ENCODE measurements at regions not wholly inside any gene's neighbourhood (a gene's known extent, or its start where the extent isn't known, plus 50 kb on each side); places are given as distances from the start of the nearest gene placed in this dataset.

GRCh38 chr2:122851161-122851560 lies 1095.7 kb downstream of the TSN start:
- no peak for DNase-seq
- no peaks in the 10 kb centered on the region for H3K79me2 ChIP-seq (ENCODE audit: low read depth)
- H3F3A ChIP-seq (ENCODE audit: insufficient read depth, low read depth), result no peaks in the 10 kb centered on the region
- intact Hi-C loops (cut with micrococcal nuclease; ENCODE audit: unreplicated experiment), result no loop called here
- no peaks in the 10 kb centered on the region for H4K20me1 ChIP-seq (ENCODE audit: insufficient read depth)
- H2AFZ ChIP-seq, result peak overlapping the region; percentile 23; the same call in 1 of the 2 replicates
- H3K9me2 ChIP-seq (ENCODE audit: insufficient read depth), result no peaks in the 10 kb centered on the region
- H3K9me3 ChIP-seq (ENCODE audit: insufficient read depth, low read depth), result no peaks in the 10 kb centered on the region
- ChIA-PET CTCF (interaction anchor here (0.6 kb wide), 1 partner anchor 59 kb away, joined by 5 read pairs; no protein-coding TSS in a partner anchor), POLR2A (ENCODE audit: unreplicated experiment) (no interaction called here)
- no peaks in the 10 kb centered on the region for H3K4me1 ChIP-seq (replicated peaks; ENCODE audit: insufficient read depth)
- H3K4me3 ChIP-seq, result no peak overlapping the region
- H3K27me3 ChIP-seq (ENCODE audit: insufficient read depth, low read depth), result no peaks in the 10 kb centered on the region
- TF ChIP-seq EZH2 (IDR thresholded peaks at IDR 0.05; ENCODE audit: low read depth) (no peak), CTCF (conservative IDR thresholded peaks at IDR 0.05) (no peak)
- no peak overlapping the region for H3K4me2 ChIP-seq
- H3K36me3 ChIP-seq (ENCODE audit: low read depth), result no peaks in the 10 kb centered on the region
- BruUV-seq (replicated peaks), result no TSS peak
- H3K27ac ChIP-seq, result no peak overlapping the region

DNA sequence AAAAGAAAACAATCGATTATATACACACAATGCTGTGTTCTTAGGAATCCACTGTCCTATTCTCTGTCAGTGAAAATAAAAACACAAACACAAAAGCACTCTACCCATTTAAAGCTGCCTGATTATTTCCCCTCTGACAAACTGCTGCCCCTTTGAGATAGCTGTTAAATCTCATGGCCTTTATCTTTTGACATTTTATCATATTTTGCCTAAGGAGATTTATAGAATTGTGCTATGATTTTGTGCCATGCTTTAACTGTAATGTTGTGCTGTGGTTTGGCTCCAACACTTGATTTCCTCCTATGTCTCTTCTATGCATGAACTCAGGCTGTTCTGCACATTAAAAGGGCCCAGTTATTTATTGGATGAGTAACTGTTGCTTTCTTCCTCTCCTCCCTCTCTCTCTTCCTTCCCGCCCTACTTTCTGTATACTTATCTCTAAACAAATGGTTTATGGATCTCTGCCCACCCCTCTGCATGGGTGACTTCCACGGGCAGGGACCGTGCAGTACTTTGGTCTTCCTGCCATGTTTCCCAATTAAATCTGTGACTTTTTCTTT lies 1096.6 kb downstream of the TSN start:
- intact Hi-C loops (cut with micrococcal nuclease; ENCODE audit: unreplicated experiment), result no loop called here
- no peaks in the 10 kb centered on the region for H3K27me3 ChIP-seq (ENCODE audit: insufficient read depth, low read depth)
- no peaks in the 10 kb centered on the region for H3K79me2 ChIP-seq (ENCODE audit: low read depth)
- ChIA-PET CTCF (no interaction called here), POLR2A (ENCODE audit: unreplicated experiment) (no interaction called here)
- no peaks in the 10 kb centered on the region for H3K36me3 ChIP-seq (ENCODE audit: low read depth)
- no peaks in the 10 kb centered on the region for H3K9me2 ChIP-seq (ENCODE audit: insufficient read depth)
- DNase-seq, result no peak
- H3K4me2 ChIP-seq, result no peak overlapping the region
- no peak overlapping the region for H2AFZ ChIP-seq
- no TSS peak for BruUV-seq (replicated peaks)
- TF ChIP-seq EZH2 (IDR thresholded peaks at IDR 0.05; ENCODE audit: low read depth) (no peak), CTCF (conservative IDR thresholded peaks at IDR 0.05) (no peak)
- no peaks in the 10 kb centered on the region for H3K4me1 ChIP-seq (replicated peaks; ENCODE audit: insufficient read depth)
- H3K9me3 ChIP-seq (ENCODE audit: insufficient read depth, low read depth), result no peaks in the 10 kb centered on the region
- H3K4me3 ChIP-seq, result no peak overlapping the region
- no peak overlapping the region for H3K27ac ChIP-seq
- no peaks in the 10 kb centered on the region for H4K20me1 ChIP-seq (ENCODE audit: insufficient read depth)
- H3F3A ChIP-seq (ENCODE audit: insufficient read depth, low read depth), result no peaks in the 10 kb centered on the region

- Histone ChIP-seq H3K36me3 (ENCODE audit: low read depth) (no peaks in the 10 kb centered on the region), H3K27ac (no peak overlapping the region), H3K9me3 (ENCODE audit: insufficient read depth, low read depth) (no peaks in the 10 kb centered on the region), H3K27me3 (ENCODE audit: insufficient read depth, low read depth) (no peaks in the 10 kb centered on the region), H3K4me3 (no peak overlapping the region), H3K4me2 (no peak overlapping the region), H3K79me2 (ENCODE audit: low read depth) (no peaks in the 10 kb centered on the region), H2AFZ (no peak overlapping the region), H3K9me2 (ENCODE audit: insufficient read depth) (no peaks in the 10 kb centered on the region), H3F3A (ENCODE audit: insufficient read depth, low read depth) (no peaks in the 10 kb centered on the region), H4K20me1 (ENCODE audit: insufficient read depth) (no peaks in the 10 kb centered on the region), H3K4me1 (replicated peaks; ENCODE audit: insufficient read depth) (no peaks in the 10 kb centered on the region)
- intact Hi-C loops (cut with micrococcal nuclease; ENCODE audit: unreplicated experiment), result no loop called here
- ChIA-PET CTCF (no interaction called here), POLR2A (ENCODE audit: unreplicated experiment) (interaction anchor here (0.7 kb wide), 1 partner anchor 1067 kb away, joined by 4 read pairs; no protein-coding TSS in a partner anchor)
- TF ChIP-seq EZH2 (IDR thresholded peaks at IDR 0.05; ENCODE audit: low read depth), result no peak
- no peak for TF ChIP-seq CTCF (conservative IDR thresholded peaks at IDR 0.05)
- no TSS peak for BruUV-seq (replicated peaks)
- no peak for DNase-seq
These were observed 1101.2 kb downstream of the TSN start for GRCh38 chr2:122856696-122857095.

All from PC-9 (cell line).